HG03196 (cell line): ENCODE measurements at regions not wholly inside any gene's neighbourhood (a gene's known extent, or its start where the extent isn't known, plus 50 kb on each side); places are given as distances from the start of the nearest gene placed in this dataset.

ENCODE experiments used
- ATAC-seq: cut with Tn5 transposase; IDR thresholded peaks from one replicate; pipeline ENCODE4 v1.9.1; 2021; ENCODE audit not compliant: unreplicated experiment

DNA sequence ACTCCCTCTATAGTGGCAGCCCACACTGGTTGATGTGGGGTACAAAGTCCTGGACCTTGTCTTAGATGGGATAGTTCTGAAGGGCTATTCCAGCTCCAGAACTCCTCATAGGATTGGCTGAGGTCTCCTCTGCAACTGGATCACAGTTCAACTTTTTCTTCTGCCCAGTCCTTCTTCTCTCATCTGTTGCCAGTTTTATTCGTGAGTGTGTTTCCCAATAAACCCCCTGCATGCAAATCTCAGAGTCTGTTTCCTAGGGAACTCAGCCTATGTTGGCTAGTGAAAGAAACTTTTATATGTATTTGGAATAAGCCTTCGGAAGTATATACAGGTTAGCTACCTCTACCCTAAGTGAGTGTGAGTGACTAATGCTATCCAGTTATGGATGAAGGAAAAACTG, 823.4 kb downstream of the SLC4A3 start:
- ATAC-seq = no peak

DNA sequence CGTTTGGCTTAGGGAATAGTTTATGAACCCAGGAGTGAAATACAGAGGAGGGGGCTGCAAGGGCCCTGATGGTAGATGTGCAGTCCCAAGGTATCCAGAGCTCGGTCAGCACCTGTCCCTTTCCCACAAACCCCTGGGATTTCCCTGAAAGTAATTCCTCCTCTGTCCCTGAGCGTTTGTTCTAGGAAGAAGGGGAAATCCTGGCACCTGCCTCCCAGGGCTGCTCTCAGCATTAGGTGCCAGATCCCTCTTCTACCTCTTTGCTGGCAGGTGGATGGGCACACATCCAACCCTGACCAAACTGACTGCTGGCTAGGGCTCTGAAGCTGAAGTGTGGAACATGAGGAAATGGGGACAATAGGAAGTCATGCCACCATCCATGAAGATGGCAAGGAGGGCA, 824.0 kb downstream of the SLC4A3 start:
- ATAC-seq = no peak

DNA sequence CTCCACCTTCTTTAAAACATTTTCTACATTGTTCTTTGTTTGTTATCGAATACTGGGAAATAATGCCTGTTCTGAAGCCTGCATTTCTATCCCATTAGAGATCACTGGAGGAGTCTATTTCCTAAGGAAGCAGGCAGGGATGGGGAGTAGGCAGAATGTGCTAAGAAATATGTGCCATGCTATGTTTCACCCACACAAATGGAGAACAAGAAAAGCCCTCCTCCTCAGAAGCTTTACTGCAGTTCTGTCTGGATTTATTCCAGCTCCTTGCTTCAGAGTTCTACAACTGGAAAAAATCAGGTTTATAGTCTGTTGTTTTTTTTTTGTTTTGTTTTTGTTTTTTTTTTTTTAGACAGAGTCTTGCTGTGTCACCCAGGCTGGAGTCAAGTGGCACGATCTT, 825.1 kb downstream of the SLC4A3 start:
- no peak for ATAC-seq

DNA sequence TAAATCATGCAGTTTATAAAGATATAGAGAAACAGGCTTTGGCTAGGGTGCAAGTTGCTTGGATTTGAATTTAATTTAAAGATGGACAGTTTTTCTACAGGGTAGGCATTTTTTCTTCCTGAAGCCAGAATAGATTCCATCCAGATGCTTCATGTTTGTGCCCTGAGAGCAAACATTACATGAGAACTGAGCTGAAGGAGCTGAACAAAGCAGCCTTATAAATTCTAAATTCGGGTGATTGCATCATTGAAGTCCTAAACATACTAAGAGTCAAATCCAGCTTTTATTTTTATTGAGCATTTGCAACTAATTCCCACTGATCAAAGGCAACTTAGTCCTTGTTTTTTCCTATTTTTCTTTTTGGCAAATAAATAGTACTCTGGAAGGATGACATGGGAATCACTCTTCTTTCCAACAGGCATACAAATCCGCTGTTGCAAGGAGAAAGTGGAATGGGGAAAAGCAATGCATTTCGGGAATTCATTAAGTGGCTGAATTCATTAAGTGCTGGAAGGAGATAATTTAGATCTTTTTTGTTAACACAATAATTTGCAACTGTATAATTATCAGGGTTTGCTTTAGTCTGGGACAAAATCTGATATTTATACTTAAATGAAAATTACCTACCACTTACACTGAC, 828.0 kb downstream of the SLC4A3 start:
- ATAC-seq = no peak

DNA sequence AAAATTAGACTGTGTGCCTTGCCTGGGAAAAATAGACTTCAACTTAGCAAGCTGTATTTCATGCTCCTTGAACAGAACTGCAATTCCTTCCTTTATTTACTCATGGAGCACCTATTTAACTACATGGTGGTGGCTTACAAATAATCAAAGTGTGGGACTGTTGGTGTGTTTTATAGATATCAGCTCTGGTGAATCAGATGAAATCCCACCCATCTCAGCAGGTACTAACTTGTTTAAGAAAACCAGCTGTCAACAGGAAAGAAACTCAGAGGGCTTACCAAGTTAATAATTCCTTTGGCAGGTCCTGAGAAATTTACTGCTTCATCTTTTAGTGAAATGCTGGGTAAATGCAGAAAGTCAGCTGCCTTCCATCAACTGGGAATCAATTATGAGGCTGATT, 830.6 kb downstream of the SLC4A3 start:
- ATAC-seq = no peak

DNA sequence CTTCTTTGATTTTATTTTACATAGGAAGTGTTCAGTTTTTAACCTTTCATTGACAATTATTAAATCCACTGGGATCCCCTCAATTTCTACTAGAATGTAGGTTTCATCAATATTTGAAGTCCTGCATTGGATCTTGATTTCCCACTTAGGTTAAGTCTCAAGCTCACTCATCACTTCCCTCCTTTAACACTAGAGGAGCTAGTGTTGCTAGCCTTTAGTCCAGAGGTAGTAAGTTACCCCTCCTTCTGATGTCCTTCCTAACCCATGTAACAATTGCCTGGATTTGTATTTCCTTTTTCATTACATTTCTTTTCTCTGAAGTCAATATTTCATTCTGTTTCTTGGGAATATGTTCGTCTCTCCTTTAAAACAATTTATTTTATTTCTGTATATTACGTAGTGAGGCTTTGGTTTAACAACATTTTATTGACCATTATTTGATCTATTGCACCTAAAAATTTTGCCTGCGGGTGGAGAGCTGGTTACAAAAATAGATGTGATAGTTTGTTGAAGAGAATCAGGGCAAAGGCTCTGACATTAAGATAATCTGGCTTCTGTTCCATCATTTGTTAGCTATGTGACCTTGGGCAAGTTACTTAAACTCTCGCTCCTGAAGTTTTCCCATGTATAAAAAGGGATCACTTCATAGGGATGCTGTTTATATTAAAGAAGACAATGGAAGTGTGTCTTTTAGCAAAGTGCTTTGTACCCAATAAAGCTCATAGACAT, 833.0 kb downstream of the SLC4A3 start:
- no peak for ATAC-seq

DNA sequence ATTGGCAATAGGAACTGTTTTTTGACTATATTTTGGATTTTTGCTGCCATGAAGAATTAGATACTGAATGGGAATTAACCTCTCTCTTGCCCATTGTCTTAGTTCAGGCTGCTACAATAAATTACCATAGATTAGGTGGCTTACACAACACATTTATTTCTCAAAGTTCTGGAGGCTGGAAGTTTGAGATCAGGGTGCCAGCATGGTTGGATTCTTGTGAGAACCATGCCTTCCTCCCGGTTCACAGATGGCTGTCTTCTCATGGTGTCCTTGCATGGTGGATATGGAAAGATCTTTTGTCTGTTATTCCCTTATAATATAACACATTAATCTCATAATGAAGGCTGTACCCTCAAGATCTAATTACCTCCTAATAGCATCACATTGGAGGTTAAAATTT, 836.4 kb downstream of the SLC4A3 start:
- no peak for ATAC-seq

- no peak for ATAC-seq
Measured at GRCh38 chr2:220465700-220466099, 838.3 kb downstream of the SLC4A3 start.

GRCh38 chr2:220466251-220466691, 838.8 kb downstream of the SLC4A3 start:
- no peak for ATAC-seq

DNA sequence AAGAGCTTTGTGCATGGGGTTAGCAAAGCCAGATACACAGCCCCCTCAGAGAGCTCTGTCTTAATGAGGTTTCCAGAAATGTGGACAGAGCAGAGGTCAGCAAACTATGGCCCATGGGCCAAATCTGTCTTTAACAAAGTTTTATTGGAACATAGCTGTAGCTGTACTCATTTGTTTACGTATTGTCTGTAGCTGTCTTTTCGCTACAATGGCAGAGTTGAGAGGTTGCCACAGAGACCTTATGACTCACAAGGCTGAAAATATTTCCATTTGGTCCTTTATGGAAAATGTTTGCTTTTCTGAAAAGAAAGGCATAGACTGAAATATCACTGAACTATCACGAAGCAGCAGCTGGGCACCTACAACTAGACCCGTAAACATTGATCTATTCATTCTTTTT, 841.8 kb downstream of the SLC4A3 start:
- no peak for ATAC-seq

GRCh38 chr2:220473611-220474010, 846.2 kb downstream of the SLC4A3 start:
- no peak for ATAC-seq

DNA sequence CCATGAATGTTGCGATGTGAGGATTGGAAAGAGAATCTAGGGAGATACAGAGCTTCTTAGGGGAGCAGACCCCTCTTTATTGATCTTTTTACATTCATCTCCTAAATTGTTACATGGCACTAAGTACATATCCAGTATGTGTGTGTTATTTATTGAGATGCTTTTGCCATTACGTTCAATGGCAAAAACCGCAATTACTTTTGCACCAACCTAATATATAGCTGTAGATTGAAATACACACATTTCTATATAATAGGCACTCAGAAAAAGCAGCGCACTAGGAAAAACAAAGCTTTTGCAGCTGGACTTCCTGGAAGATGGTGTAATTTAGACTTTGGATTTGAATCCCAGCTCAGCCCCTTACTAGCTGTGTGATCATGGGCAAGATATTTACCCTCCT, 849.4 kb downstream of the SLC4A3 start:
- no peak for ATAC-seq

DNA sequence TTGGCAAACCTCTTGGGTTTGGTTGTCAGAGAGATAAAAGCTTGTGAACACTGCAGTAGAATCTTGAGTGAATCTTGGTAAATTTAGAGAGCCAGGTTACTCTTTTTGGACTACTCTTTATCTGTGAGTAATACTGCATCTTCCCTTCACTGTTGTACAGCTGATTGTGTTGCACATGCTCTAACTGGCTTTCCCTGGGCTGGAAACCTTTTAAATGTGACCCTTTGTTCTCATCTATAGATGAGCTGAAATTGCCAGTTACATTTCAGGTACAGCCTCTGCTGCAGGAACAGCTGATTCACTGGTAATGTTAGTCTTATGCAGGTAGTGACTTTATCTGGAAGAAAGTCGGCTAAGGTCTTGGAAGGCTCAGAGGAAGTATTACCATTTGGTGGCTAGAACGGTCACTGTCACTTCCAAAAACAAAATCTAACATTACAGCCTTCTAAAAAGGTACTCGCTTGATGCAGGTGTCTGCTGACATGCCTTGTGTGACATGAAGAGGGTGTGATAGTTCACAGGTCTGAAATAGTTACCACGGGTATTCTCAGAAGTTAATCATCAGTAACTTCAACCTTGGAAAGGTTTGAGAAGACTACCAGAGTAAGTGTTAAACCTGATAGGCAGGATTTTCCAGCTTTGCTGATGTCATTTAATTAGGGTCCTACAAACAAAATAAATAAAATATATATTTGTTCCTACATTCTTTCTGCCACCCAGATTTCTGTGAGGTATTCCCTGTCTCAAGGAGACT, 851.1 kb downstream of the SLC4A3 start:
- no peak for ATAC-seq

GRCh38 chr2:220482716-220483115, 855.3 kb downstream of the SLC4A3 start:
- no peak for ATAC-seq

- no peak for ATAC-seq
Measured at GRCh38 chr2:220489121-220489520, 861.7 kb downstream of the SLC4A3 start.

GRCh38 chr2:220491670-220492069, 864.2 kb downstream of the SLC4A3 start:
- ATAC-seq = no peak

GRCh38 chr2:220493871-220494525, 866.6 kb downstream of the SLC4A3 start:
- no peak for ATAC-seq

DNA sequence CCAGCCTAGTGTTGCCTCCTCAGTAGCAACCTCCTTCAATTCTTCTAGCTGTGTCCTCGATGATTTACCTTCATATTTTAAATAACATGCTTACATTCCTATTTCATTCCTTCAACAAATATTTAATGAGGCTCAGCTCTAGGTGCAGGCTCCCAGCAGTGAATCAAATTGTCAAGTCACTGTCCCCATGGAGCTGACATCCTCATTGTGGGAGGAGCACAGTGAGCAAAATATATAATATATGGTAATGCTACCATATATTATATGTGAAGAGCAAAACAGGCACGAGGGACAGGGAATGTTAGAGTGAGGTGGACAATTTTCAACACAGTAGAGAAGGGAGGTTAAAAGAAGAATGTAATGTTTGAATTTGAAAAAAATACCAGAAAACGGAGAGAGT, 869.1 kb downstream of the SLC4A3 start:
- no peak for ATAC-seq

DNA sequence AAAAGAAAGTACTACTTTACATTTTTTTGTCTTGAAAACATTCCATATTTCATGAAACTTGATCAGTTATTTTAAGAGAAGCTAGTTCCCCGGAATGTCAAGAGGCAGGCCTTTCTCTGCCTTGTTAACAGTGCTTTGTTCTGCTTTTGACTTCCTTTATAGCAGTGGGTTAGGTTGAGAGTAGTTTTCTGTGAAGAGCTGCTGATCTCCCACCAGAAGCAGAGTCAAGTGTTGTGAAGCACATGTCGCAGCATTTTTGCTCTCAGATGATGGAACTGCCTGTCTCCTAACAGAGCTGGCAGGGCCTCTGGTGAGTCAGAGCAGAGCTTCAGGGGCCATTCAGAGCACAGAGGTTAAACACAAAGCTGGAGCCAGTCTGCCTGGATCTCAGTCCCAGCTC, 871.8 kb downstream of the SLC4A3 start:
- no peak for ATAC-seq

DNA sequence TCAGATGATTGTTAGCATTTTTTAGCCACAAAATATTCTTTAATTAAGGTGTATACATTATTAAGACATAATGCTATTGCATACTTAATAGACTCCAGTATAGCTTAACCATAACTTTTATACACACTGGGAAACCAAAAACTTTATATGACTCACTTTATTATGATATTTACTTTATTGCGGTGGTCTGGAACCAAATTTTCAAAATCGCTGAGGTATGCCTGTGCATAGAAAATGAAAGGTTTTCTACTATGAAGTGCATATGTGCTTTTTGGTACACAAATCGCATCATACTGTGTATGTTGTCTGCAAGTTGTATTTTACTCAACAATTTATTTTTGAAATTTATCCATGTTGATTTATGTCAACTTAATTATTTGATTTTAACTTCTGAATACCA, 875.1 kb downstream of the SLC4A3 start:
- no peak for ATAC-seq

DNA sequence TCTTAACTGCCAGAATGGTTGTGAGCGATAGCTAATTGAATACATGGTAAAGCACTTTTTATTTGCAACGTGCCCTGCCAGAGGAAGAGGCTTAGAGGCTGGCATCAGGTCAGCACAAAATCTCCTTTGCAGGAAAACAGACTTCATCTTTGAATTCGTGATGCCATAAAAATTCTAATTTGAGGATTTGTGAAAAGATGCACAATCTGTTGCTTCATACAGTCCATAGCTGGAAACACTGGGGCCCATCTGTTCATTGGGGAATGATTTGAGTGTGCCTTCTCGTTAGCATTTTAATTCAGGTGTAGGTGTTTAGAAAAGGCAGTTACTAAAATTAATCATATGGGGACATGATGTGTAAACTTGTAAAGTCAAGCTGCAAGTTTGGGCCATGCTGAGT, 876.0 kb downstream of the SLC4A3 start:
- ATAC-seq = no peak
